ELF-1 (cell line): ENCODE measurements at regions not wholly inside any gene's neighbourhood (a gene's known extent, or its start where the extent isn't known, plus 50 kb on each side); places are given as distances from the start of the nearest gene placed in this dataset.

Experiments used
- DNase-seq: peaks from one replicate; pipeline ENCODE4 v3.0.0-alpha.2; 2016; ENCODE audit warnings: low read depth, low spot score

GRCh38 chr6:81819767-81820166 lies 67.3 kb upstream of the TENT5A start:
- DNase-seq = no peak

GRCh38 chr6:81818901-81819361 lies 66.5 kb upstream of the TENT5A start:
- DNase-seq = no peak

- DNase-seq = peak; percentile 49
Measured at GRCh38 chr6:81816380-81816779, 63.9 kb upstream of the TENT5A start.

- DNase-seq = no peak
Measured at GRCh38 chr6:81814370-81815076, 62.0 kb upstream of the TENT5A start.

GRCh38 chr6:81813305-81813704 lies 60.8 kb upstream of the TENT5A start:
- DNase-seq = no peak

GRCh38 chr6:81812401-81812800 lies 59.9 kb upstream of the TENT5A start:
- no peak for DNase-seq

GRCh38 chr6:81808851-81809570 lies 56.5 kb upstream of the TENT5A start:
- no peak for DNase-seq

- DNase-seq = no peak
Measured at GRCh38 chr6:81806793-81807565, 54.5 kb upstream of the TENT5A start.

- DNase-seq = no peak
Measured at GRCh38 chr6:81802356-81802755, 49.9 kb upstream of the TENT5A start.
